Endodermal cell (in vitro differentiated cells): ENCODE measurements at regions not wholly inside any gene's neighbourhood (a gene's known extent, or its start where the extent isn't known, plus 50 kb on each side); places are given as distances from the start of the nearest gene placed in this dataset.

Experiments
- DNase-seq: peaks from one replicate; pipeline ENCODE4 v3.0.0-alpha.2; 2017
- H3K27ac ChIP-seq: 2 replicates; pipeline ENCODE4 v1.5.1; 2013; ENCODE audit warnings: mild to moderate bottlenecking, low read depth, low read length, moderate library complexity
- H3K27me3 ChIP-seq: 2 replicates; pipeline ENCODE4 v1.6.1; 2013; ENCODE audit warnings: mild to moderate bottlenecking, low read length, moderate library complexity; ENCODE audit not compliant: insufficient read depth, control insufficient read depth, poor library complexity, severe bottlenecking
- H3K36me3 ChIP-seq: 2 replicates; pipeline ENCODE4 v1.7.0; 2013; ENCODE audit warnings: mild to moderate bottlenecking, low read length, moderate library complexity; ENCODE audit not compliant: control insufficient read depth, insufficient read depth
- H3K4me1 ChIP-seq: one replicate; pipeline ENCODE4 v1.7.0; 2013; ENCODE audit warnings: low read length; ENCODE audit not compliant: control insufficient read depth, insufficient read depth
- H3K4me3 ChIP-seq: 2 replicates; pipeline ENCODE4 v1.5.1; 2013; ENCODE audit warnings: mild to moderate bottlenecking, low read length, moderate library complexity
- H3K9ac ChIP-seq: 2 replicates; pipeline ENCODE4 v1.6.1; 2013; ENCODE audit warnings: mild to moderate bottlenecking, low read length, moderate library complexity; ENCODE audit not compliant: poor library complexity, severe bottlenecking; ENCODE audit errors: extremely low read depth
- H3K9me3 ChIP-seq: 2 replicates; pipeline ENCODE4 v1.6.1; 2013; ENCODE audit warnings: mild to moderate bottlenecking, low read length, moderate library complexity; ENCODE audit not compliant: control insufficient read depth
- H3K27ac Mint-ChIP-seq: 2 replicates; pipeline ENCODE4 v1.8.0; 2020; ENCODE audit warnings: mixed read lengths
- H3K27me3 Mint-ChIP-seq: 2 replicates; pipeline ENCODE4 v1.8.0; 2021; ENCODE audit warnings: mild to moderate bottlenecking, mixed read lengths; ENCODE audit not compliant: insufficient read depth
- H3K36me3 Mint-ChIP-seq: 2 replicates; pipeline ENCODE4 v1.8.0; 2020; ENCODE audit warnings: low read depth, mixed read lengths
- H3K4me1 Mint-ChIP-seq: 2 replicates; pipeline ENCODE4 v1.8.0; 2020; ENCODE audit warnings: mixed read lengths
- H3K4me3 Mint-ChIP-seq: 2 replicates; pipeline ENCODE4 v1.8.0; 2020; ENCODE audit warnings: mild to moderate bottlenecking, moderate library complexity, mixed read lengths
- H3K9me3 Mint-ChIP-seq: 2 replicates; pipeline ENCODE4 v1.8.0; 2020; ENCODE audit warnings: mild to moderate bottlenecking, mixed read lengths
- CTCF ChIP-seq: fragments of 200-600 bp; sonication (generic); conservative IDR thresholded peaks from 2 replicates; pipeline ENCODE4 v1.5.0; 2021; ENCODE audit warnings: antibody characterized with exemption, mild to moderate bottlenecking
- WGBS, 2 experiments: methylation state at CpG; one replicate each; pipeline versions ENCODE4 v1.1.5 to v1.1.7; 2013; ENCODE audit warnings: missing lambda C conversion rate in 2 of 2, mixed read lengths in 1 of 2; ENCODE audit not compliant: insufficient coverage in 1 of 2, insufficient read length in 1 of 2; 5-methylcytosine and 5-hydroxymethylcytosine counted together

DNA sequence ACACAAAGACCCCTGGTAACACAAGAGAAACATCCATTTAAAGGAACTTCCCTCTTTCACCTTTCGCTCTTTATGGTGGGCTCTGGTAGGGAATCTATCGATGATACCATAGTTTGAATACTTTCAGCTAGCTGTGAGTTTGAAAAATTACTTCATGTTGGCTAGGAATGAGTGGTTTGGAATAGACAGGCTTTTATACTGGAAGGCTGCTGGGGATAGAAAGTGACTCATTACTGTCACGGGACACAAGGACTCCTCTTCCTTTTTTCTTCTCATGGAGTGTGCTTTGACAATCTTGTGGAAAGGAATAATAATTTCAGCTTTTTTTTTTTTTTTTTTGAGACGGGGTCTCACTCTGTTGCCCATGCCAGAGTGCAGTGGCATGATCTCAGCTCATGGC, 76.9 kb downstream of the CYB561 start:
- no peaks in the 10 kb centered on the region for H3K36me3 Mint-ChIP-seq
- Histone ChIP-seq H3K4me3 (no peak overlapping the region), H3K36me3 (no peaks in the 10 kb centered on the region), H3K27me3 (no peaks in the 10 kb centered on the region), H3K9ac (no peak overlapping the region), H3K4me1 (no peaks in the 10 kb centered on the region), H3K9me3 (no peaks in the 10 kb centered on the region), H3K27ac (no peak overlapping the region)
- H3K9me3 Mint-ChIP-seq = no peaks in the 10 kb centered on the region
- no peak overlapping the region for H3K4me3 Mint-ChIP-seq
- DNase-seq = no peak
- H3K27ac Mint-ChIP-seq = no peak overlapping the region
- peaks cover 4% of the 10 kb centered on the region for H3K4me1 Mint-ChIP-seq
- H3K27me3 Mint-ChIP-seq = no peaks in the 10 kb centered on the region
- no peak for TF ChIP-seq CTCF
- WGBS, 2 experiments = 94 to 100% methylated on average over 1 to 4 of the region's 4 CpGs

DNA sequence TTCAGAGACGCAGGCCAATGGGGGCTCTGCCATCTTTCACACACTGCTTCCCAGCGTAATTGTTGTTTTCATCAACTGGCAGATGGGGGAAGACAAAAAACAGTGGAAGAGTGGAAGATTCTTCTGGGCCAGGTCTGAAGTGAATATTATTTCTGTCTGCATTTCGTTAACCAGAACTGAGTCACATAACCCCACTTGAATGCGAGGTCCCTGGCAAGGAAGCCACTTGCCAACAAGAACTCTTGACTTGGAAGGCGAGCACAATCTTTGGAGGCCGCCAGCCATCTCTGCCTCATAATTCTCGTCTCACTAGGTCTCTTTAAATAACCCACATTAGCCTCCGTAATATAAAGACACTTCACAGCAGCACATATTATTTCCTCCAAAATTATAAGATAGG, 75.4 kb downstream of the CYB561 start:
- no peaks in the 10 kb centered on the region for H3K4me1 ChIP-seq
- no peak overlapping the region for H3K9ac ChIP-seq
- H3K36me3 ChIP-seq = no peaks in the 10 kb centered on the region
- no peak overlapping the region for H3K4me3 ChIP-seq
- Mint-ChIP-seq H3K4me1 (peaks cover 3% of the 10 kb centered on the region), H3K36me3 (no peaks in the 10 kb centered on the region), H3K4me3 (no peak overlapping the region), H3K9me3 (peaks cover 2% of the 10 kb centered on the region), H3K27ac (no peak overlapping the region), H3K27me3 (no peaks in the 10 kb centered on the region)
- TF ChIP-seq CTCF = no peak
- H3K27me3 ChIP-seq = no peaks in the 10 kb centered on the region
- no peaks in the 10 kb centered on the region for H3K9me3 ChIP-seq
- 91 to 93% methylated on average over 6 to 8 of the region's 8 CpGs for WGBS, 2 experiments
- H3K27ac ChIP-seq = no peak overlapping the region
- DNase-seq = no peak

- Histone ChIP-seq H3K36me3 (no peaks in the 10 kb centered on the region), H3K4me3 (no peak overlapping the region), H3K27ac (no peak overlapping the region), H3K9ac (no peak overlapping the region), H3K27me3 (no peaks in the 10 kb centered on the region), H3K9me3 (peaks cover 19% of the 10 kb centered on the region), H3K4me1 (no peaks in the 10 kb centered on the region)
- Mint-ChIP-seq H3K27me3 (no peaks in the 10 kb centered on the region), H3K27ac (no peak overlapping the region), H3K9me3 (peaks cover 24% of the 10 kb centered on the region), H3K36me3 (peaks cover 16% of the 10 kb centered on the region), H3K4me1 (no peaks in the 10 kb centered on the region), H3K4me3 (no peak overlapping the region)
- DNase-seq = no peak
- WGBS, 2 experiments = 89 to 100% methylated on average over 3 of the region's 3 CpGs
- no peak for TF ChIP-seq CTCF
Observed at GRCh38 chr17:63376949-63377348, 69.2 kb downstream of the CYB561 start.
